Fibroblast of the aortic adventitia (primary cell): ENCODE measurements at regions not wholly inside any gene's neighbourhood (a gene's known extent, or its start where the extent isn't known, plus 50 kb on each side); places are given as distances from the start of the nearest gene placed in this dataset.

Source experiments
- DNase-seq: peaks from one replicate; pipeline ENCODE4 v3.0.0-alpha.2; 2010; ENCODE audit warnings: low read depth
- H3K4me3 ChIP-seq: 2 replicates; pipeline ENCODE4 v1.5.1; 2011; ENCODE audit warnings: low read depth, mild to moderate bottlenecking, control low read depth, low read length, moderate library complexity
- CTCF ChIP-seq: IDR thresholded peaks from 2 replicates; pipeline ENCODE4 v1.5.1; 2011; ENCODE audit warnings: mild to moderate bottlenecking, low read length, control low read depth, inconsistent platforms; ENCODE audit not compliant: insufficient read depth

GRCh38 chr2:15788830-15789229, 151.5 kb upstream of the MYCN start:
- DNase-seq = no peak
- no peak for TF ChIP-seq CTCF
- no peak overlapping the region for H3K4me3 ChIP-seq

- no peak for TF ChIP-seq CTCF
- no peak for DNase-seq
- no peak overlapping the region for H3K4me3 ChIP-seq
Measured at GRCh38 chr2:15789381-15790062, 150.8 kb upstream of the MYCN start.

- DNase-seq = no peak
- H3K4me3 ChIP-seq = no peak overlapping the region
- no peak for TF ChIP-seq CTCF
Measured at GRCh38 chr2:15790326-15790725, 150.0 kb upstream of the MYCN start.

GRCh38 chr2:15790838-15791237, 149.5 kb upstream of the MYCN start:
- DNase-seq = no peak
- H3K4me3 ChIP-seq = no peak overlapping the region
- TF ChIP-seq CTCF = no peak

GRCh38 chr2:15791294-15791693, 149.1 kb upstream of the MYCN start:
- DNase-seq = no peak
- no peak for TF ChIP-seq CTCF
- H3K4me3 ChIP-seq = no peak overlapping the region

- no peak for TF ChIP-seq CTCF
- H3K4me3 ChIP-seq = no peak overlapping the region
- no peak for DNase-seq
Measured at GRCh38 chr2:15792331-15792730, 148.0 kb upstream of the MYCN start.

GRCh38 chr2:15793078-15793913, 147.1 kb upstream of the MYCN start:
- no peak for TF ChIP-seq CTCF
- DNase-seq = no peak
- H3K4me3 ChIP-seq = no peak overlapping the region
